Choroid plexus epithelial cell (primary cell): ENCODE measurements at regions not wholly inside any gene's neighbourhood (a gene's known extent, or its start where the extent isn't known, plus 50 kb on each side); places are given as distances from the start of the nearest gene placed in this dataset.

ENCODE experiments used
- DNase-seq: peaks from one replicate; pipeline ENCODE4 v3.0.0-alpha.2; 2010; ENCODE audit warnings: low read depth
- H3K4me3 ChIP-seq: 2 replicates; pipeline ENCODE4 v1.5.1; 2011; ENCODE audit warnings: low read depth, mild to moderate bottlenecking, control low read depth, low read length, moderate library complexity
- TF ChIP-seq, protein P1 (sequence below): conservative IDR thresholded peaks from 2 replicates; pipeline ENCODE4 v1.5.1; 2011; ENCODE audit warnings: low read depth, mild to moderate bottlenecking, control low read depth, inconsistent platforms, low read length, moderate library complexity

DNA sequence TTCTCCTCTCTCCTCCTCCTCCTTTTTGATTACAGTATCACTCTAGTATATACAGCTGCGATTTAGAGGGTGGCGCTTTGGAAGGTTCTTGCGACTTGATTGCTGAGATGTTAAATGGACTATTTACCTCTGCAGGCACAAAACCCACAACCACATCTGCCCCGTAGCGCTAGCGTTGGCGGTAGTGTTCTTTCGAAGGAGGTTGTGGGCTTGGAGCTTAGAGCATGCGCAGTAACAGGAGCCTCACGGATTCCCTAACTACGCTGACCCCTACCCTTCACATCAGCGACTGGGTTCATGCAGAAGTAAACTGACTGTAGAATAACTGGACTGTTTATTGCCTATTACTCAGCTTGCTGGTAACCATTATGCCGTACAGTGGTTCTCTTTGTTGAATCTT is 58.0 kb downstream of the CGGBP1 start:
- H3K4me3 ChIP-seq = peak overlapping the region; percentile 51

GRCh38 chr3:87997966-87998365 is 60.8 kb downstream of the CGGBP1 start:
- TF ChIP-seq, protein P1, sequence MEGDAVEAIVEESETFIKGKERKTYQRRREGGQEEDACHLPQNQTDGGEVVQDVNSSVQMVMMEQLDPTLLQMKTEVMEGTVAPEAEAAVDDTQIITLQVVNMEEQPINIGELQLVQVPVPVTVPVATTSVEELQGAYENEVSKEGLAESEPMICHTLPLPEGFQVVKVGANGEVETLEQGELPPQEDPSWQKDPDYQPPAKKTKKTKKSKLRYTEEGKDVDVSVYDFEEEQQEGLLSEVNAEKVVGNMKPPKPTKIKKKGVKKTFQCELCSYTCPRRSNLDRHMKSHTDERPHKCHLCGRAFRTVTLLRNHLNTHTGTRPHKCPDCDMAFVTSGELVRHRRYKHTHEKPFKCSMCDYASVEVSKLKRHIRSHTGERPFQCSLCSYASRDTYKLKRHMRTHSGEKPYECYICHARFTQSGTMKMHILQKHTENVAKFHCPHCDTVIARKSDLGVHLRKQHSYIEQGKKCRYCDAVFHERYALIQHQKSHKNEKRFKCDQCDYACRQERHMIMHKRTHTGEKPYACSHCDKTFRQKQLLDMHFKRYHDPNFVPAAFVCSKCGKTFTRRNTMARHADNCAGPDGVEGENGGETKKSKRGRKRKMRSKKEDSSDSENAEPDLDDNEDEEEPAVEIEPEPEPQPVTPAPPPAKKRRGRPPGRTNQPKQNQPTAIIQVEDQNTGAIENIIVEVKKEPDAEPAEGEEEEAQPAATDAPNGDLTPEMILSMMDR = no peak
- no peak overlapping the region for H3K4me3 ChIP-seq
- DNase-seq = no peak

More for the DNA sequence above, 58.0 kb downstream of the CGGBP1 start:
- TF ChIP-seq, protein P1 = no peak
- peak; percentile 52 for DNase-seq

DNA sequence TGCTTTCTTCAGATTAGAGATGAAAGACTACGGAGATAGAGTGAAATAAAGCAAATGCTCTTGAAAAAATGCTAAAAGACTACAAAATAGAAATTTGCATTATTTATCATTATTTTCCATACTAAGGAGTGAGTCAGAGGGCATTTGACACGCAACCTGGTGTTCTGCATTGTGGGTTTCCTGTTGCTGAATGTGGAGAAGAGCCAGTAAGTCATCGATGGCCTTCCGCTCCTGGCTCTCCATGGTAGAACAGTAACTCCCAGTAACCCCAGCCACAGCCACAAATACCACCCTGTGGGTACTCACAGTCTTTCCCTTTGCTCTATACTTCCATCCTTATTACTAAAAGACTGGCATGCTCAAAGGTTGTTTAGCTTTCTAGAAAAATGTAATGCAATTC is 61.5 kb downstream of the CGGBP1 start:
- TF ChIP-seq, protein P1 = no peak
- peak; percentile 72 for DNase-seq
- no peak overlapping the region for H3K4me3 ChIP-seq

- DNase-seq = no peak
- TF ChIP-seq, protein P1 = no peak
- no peak overlapping the region for H3K4me3 ChIP-seq
Measured at GRCh38 chr3:87996882-87997281, 61.9 kb downstream of the CGGBP1 start.

DNA sequence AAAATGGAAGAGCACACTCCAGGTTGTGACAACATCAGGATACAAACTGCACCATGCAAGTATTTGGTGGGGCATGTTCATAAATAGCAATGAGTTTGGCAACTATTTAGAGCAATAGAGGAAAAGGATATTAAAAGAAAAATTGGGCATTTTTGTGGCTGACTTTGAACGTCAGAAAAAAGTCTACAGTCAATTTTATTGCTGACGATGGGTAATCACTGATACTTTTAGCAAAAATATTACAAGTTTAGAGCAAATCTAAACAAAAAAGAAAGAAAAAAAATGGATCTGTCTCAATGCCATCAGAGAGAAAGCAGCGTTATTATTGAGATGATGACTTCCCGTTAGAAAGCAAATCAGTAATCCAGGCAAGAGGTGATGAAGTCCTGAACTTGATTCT is 65.2 kb downstream of the CGGBP1 start:
- TF ChIP-seq, protein P1 = no peak
- H3K4me3 ChIP-seq = no peak overlapping the region
- no peak for DNase-seq

GRCh38 chr3:87987952-87988351 is 70.9 kb downstream of the CGGBP1 start:
- TF ChIP-seq, protein P1 = no peak
- no peak overlapping the region for H3K4me3 ChIP-seq
- DNase-seq = peak; percentile 12

DNA sequence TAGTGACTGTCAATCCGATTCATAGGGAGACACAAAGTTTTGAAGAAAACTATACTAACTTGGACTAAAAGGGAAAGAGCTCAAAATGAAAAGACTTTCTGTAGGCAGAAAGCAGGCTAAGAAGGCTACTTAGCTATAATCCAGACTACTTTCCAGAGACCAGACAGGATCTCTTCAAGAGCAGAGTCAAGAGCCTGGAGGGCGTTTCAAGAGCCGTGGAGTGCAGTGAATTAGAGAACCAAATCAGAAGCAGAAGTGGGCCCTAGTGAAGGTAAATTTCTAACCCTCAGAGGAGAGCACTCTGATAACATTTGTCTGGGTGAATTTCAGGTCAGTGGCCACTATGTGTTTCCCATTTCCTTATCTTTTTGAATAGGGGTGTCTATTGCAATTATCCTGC is 76.4 kb downstream of the CGGBP1 start:
- TF ChIP-seq, protein P1 = no peak
- no peak overlapping the region for H3K4me3 ChIP-seq
- no peak for DNase-seq
